ENCODE measurements at regions not wholly inside any gene's neighbourhood (a gene's known extent, or its start where the extent isn't known, plus 50 kb on each side); places are given as distances from the start of the nearest gene placed in this dataset.

DNA sequence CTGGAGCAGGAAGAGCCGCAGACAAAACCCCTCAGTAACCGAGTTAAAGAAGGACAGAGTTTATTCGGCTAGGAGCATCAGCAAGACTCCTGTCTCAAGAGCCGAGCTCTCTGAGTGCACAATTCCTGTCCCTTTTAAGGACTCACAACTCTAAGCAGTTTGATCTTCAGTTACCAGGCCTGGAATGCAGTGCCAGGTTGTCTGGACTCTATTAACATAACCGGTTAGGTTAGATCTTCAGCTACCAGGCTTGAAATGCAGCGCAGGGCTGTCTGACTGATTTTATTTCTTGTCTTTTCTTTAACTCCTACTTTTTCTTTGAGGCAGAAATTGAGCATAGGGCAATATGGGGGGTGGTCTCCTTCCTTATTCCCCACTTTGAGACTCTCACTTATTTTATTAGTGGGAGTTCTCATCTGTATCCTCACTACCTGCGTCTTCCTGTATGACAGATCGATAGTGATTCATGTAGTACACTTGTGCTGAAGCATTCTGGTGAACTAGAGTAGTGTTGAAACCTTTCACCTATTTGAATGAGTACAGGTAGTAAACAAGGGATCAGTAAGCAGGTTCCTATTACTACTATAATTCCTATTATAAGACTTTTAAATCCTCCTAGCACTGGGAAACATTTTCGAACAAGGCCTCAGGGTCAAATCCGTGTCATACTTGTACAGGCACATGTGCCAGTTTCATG is 325.0 kb downstream of the CGGBP1 start:
- H3K27ac Mint-ChIP-seq (ENCODE audit: unreplicated experiment), result no peak overlapping the region

DNA sequence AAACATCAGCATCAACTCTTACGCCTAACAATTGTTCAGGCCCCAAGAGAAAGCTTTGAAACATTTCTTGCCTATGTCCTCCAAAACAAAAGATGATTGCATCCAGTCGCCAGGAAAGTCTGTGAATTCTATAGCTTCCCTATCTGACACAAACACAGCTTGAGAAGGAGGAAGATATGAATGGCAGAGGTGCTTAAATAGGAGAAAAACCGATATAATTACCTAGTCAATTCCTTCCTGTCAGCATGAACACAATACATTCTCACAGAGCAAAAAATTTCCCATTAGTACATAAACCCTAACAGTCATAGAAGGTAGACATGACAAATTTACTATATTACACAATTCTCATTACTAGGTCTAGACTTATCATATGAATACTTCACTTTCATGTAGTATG is 326.5 kb downstream of the CGGBP1 start:
- TF ChIP-seq, protein P1, sequence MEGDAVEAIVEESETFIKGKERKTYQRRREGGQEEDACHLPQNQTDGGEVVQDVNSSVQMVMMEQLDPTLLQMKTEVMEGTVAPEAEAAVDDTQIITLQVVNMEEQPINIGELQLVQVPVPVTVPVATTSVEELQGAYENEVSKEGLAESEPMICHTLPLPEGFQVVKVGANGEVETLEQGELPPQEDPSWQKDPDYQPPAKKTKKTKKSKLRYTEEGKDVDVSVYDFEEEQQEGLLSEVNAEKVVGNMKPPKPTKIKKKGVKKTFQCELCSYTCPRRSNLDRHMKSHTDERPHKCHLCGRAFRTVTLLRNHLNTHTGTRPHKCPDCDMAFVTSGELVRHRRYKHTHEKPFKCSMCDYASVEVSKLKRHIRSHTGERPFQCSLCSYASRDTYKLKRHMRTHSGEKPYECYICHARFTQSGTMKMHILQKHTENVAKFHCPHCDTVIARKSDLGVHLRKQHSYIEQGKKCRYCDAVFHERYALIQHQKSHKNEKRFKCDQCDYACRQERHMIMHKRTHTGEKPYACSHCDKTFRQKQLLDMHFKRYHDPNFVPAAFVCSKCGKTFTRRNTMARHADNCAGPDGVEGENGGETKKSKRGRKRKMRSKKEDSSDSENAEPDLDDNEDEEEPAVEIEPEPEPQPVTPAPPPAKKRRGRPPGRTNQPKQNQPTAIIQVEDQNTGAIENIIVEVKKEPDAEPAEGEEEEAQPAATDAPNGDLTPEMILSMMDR (IDR thresholded peaks at IDR 0.05; ENCODE audit: unreplicated experiment), result no peak
- Mint-ChIP-seq H3K27me3 (ENCODE audit: unreplicated experiment) (no peaks in the 10 kb centered on the region), H3K27ac (ENCODE audit: unreplicated experiment) (peak overlapping the region; percentile 79), H3K4me1 (ENCODE audit: unreplicated experiment) (no peaks in the 10 kb centered on the region), H3K9me3 (ENCODE audit: unreplicated experiment) (no peaks in the 10 kb centered on the region), H3K4me3 (ENCODE audit: unreplicated experiment) (no peak overlapping the region), H3K36me3 (ENCODE audit: low read depth, unreplicated experiment) (peaks cover 3% of the 10 kb centered on the region)
- DNase-seq (ENCODE audit: low spot score), result no peak

More for the DNA sequence above, 325.0 kb downstream of the CGGBP1 start:
- no peaks in the 10 kb centered on the region for H3K9me3 Mint-ChIP-seq (ENCODE audit: unreplicated experiment)
- H3K4me1 Mint-ChIP-seq (ENCODE audit: unreplicated experiment), result no peaks in the 10 kb centered on the region
- no peak for DNase-seq (ENCODE audit: low spot score)
- H3K4me3 Mint-ChIP-seq (ENCODE audit: unreplicated experiment), result no peak overlapping the region
- TF ChIP-seq, protein P1 (IDR thresholded peaks at IDR 0.05; ENCODE audit: unreplicated experiment), result no peak
- no peaks in the 10 kb centered on the region for H3K27me3 Mint-ChIP-seq (ENCODE audit: unreplicated experiment)
- H3K36me3 Mint-ChIP-seq (ENCODE audit: low read depth, unreplicated experiment), result peaks cover 3% of the 10 kb centered on the region

DNA sequence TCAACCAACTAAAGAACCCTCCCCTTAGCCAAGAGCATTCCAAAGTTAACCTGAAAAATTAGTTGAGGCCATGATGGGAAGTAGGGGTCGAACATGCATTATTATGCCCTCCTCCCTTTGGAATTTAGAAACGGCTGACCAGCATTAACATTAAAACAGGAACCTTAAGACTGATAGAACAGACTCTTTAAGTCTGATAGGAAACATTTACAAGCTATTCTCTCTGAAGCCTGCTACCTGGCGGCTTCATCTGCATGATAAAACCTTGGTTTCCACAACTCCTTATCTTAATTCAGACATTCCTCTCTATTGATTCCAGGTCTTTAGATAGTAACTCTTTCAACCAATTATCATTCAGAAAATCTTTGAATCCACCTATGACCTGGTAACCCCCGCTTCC is 331.0 kb downstream of the CGGBP1 start:
- Mint-ChIP-seq H3K4me3 (ENCODE audit: unreplicated experiment) (no peak overlapping the region), H3K27me3 (ENCODE audit: unreplicated experiment) (peaks cover 1% of the 10 kb centered on the region), H3K4me1 (ENCODE audit: unreplicated experiment) (peaks cover 16% of the 10 kb centered on the region), H3K9me3 (ENCODE audit: unreplicated experiment) (peaks cover 8% of the 10 kb centered on the region), H3K36me3 (ENCODE audit: low read depth, unreplicated experiment) (peaks cover 3% of the 10 kb centered on the region), H3K27ac (ENCODE audit: unreplicated experiment) (no peak overlapping the region)
- DNase-seq (ENCODE audit: low spot score), result no peak
- TF ChIP-seq, protein P1 (IDR thresholded peaks at IDR 0.05; ENCODE audit: unreplicated experiment), result no peak

DNA sequence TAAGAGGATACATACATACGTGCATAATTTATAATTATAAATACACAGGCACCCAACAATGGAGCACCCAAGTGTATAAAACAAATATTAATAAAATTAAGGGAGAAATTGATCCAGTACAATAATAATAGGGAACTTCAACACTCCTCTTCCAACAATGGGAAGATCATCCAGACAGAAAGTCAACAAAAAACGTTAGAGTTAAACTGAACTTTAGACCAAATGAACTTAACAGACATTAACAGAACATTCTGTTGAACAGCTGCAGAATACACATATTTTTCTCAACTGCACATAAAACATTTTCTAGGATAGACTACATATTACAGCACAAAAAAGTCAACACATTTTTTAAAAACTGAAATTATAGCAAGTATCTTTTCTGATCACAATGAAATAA is 339.7 kb downstream of the CGGBP1 start:
- peaks cover 3% of the 10 kb centered on the region for H3K27me3 Mint-ChIP-seq (ENCODE audit: unreplicated experiment)
- DNase-seq (ENCODE audit: low spot score), result no peak
- H3K27ac Mint-ChIP-seq (ENCODE audit: unreplicated experiment), result no peak overlapping the region
- no peaks in the 10 kb centered on the region for H3K36me3 Mint-ChIP-seq (ENCODE audit: low read depth, unreplicated experiment)
- no peaks in the 10 kb centered on the region for H3K9me3 Mint-ChIP-seq (ENCODE audit: unreplicated experiment)
- no peaks in the 10 kb centered on the region for H3K4me1 Mint-ChIP-seq (ENCODE audit: unreplicated experiment)
- TF ChIP-seq, protein P1 (IDR thresholded peaks at IDR 0.05; ENCODE audit: unreplicated experiment), result no peak
- H3K4me3 Mint-ChIP-seq (ENCODE audit: unreplicated experiment), result no peak overlapping the region

DNA sequence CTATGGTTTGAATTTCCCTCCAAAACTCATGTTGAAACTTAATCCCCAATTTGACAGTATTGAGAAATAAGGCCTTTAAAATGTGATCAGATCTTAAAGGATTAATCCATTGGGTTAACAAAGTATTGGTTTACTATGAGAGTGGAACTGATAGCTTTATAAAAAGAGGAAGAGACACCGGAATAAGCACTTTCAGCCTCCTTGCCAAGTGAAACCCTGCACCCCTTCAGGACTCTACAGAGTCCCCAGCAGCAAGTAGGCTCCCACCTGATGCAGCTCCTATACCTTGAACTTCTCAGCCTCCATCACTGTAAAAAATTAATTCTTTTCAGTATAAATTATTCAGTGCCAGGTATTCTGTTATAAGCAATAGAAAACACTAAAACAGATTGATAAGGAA is 348.3 kb downstream of the CGGBP1 start:
- Mint-ChIP-seq H3K27me3 (ENCODE audit: unreplicated experiment) (no peaks in the 10 kb centered on the region), H3K9me3 (ENCODE audit: unreplicated experiment) (no peaks in the 10 kb centered on the region), H3K27ac (ENCODE audit: unreplicated experiment) (no peak overlapping the region), H3K4me3 (ENCODE audit: unreplicated experiment) (no peak overlapping the region), H3K36me3 (ENCODE audit: low read depth, unreplicated experiment) (peaks cover 4% of the 10 kb centered on the region), H3K4me1 (ENCODE audit: unreplicated experiment) (no peaks in the 10 kb centered on the region)
- DNase-seq (ENCODE audit: low spot score), result no peak
- TF ChIP-seq, protein P1 (IDR thresholded peaks at IDR 0.05; ENCODE audit: unreplicated experiment), result no peak

Data from endothelial cell (in vitro differentiated cells).